ENCODE measurements at regions not wholly inside any gene's neighbourhood (a gene's known extent, or its start where the extent isn't known, plus 50 kb on each side); places are given as distances from the start of the nearest gene placed in this dataset.

DNA sequence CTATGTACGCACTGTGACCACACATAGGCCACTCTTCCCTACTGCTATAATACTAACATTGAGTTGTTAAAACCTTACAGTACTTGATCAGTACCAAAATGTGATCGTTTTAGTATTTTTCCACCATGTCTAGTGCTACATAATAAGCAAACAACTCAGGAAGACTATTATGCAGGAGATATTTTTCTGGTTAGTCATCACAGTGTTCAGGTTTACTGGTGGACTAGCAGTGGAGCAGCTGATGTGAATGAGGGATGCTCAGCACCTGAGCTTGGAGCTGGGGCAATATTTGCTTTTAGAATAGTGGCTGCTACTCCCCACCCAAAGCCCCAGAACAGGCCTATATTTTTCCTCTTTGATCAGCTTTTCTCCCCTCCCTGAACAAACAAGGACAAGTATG lies 513.1 kb downstream of the KCNH5 start:
- no peak overlapping the region for H4K91ac ChIP-seq (ENCODE audit: insufficient read length, low read depth, low read length)
- H4K8ac ChIP-seq (replicated peaks; ENCODE audit: insufficient read length, low read depth, low read length) = no peak overlapping the region
- H2BK120ac ChIP-seq (ENCODE audit: low read depth, low read length, poor library complexity, severe bottlenecking) = no peak overlapping the region
- H2BK15ac ChIP-seq (ENCODE audit: low read depth, low read length) = no peak overlapping the region
- Mint-ChIP-seq H3K4me1 (no peaks in the 10 kb centered on the region), H3K27ac (no peak overlapping the region), H3K9me3 (no peaks in the 10 kb centered on the region; a peak in 2 of 5 replicates), H3K27me3 (ENCODE audit: low read depth) (no peaks in the 10 kb centered on the region), H3K36me3 (ENCODE audit: insufficient read depth in 1 of 3, low read depth in 3 of 3) (no peaks in the 10 kb centered on the region), H3K4me3 (no peak overlapping the region)
- no peak overlapping the region for H4K5ac ChIP-seq (ENCODE audit: insufficient read length, low read depth, low read length)
- no peak overlapping the region for H3K56ac ChIP-seq (ENCODE audit: insufficient read length, low read depth, low read length)
- H3K9me3 ChIP-seq (ENCODE audit: control insufficient read depth, low read depth, low read length) = no peaks in the 10 kb centered on the region
- no peak overlapping the region for H3K27ac ChIP-seq (ENCODE audit: insufficient read length, low read depth, low read length)
- no peaks in the 10 kb centered on the region for H4K20me1 ChIP-seq (ENCODE audit: control insufficient read depth, insufficient read depth, insufficient read length)
- H3K9ac ChIP-seq (ENCODE audit: extremely low read depth, insufficient read length, low read length) = no peak overlapping the region
- no peak overlapping the region for H2BK20ac ChIP-seq (ENCODE audit: low read depth, low read length, poor library complexity, severe bottlenecking)
- no peaks in the 10 kb centered on the region for H3K27me3 ChIP-seq (ENCODE audit: insufficient read depth, low read length)
- H2BK12ac ChIP-seq (ENCODE audit: insufficient read length, low read depth, low read length) = no peak overlapping the region
- H3K4ac ChIP-seq (ENCODE audit: low read depth, low read length) = no peak overlapping the region
- no peaks in the 10 kb centered on the region for H3K79me1 ChIP-seq (ENCODE audit: insufficient read depth, low read depth, low read length, poor library complexity, severe bottlenecking)
- no peak overlapping the region for H3K23ac ChIP-seq (ENCODE audit: insufficient read length, low read depth, low read length)
- no peak overlapping the region for H3K4me2 ChIP-seq (ENCODE audit: insufficient read depth, insufficient read length, low read length)
- WGBS (ENCODE audit: extremely low coverage, insufficient read length, low lambda C conversion rate) = no CpG with 5 or more reads among the region's 2 CpGs
- no peaks in the 10 kb centered on the region for H3K23me2 ChIP-seq (ENCODE audit: insufficient read length, low read depth, low read length, poor library complexity, severe bottlenecking)
- no peaks in the 10 kb centered on the region for H3K79me2 ChIP-seq (ENCODE audit: insufficient read depth, low read length)
- no peak for DNase-seq
- no peak overlapping the region for H3T11ph ChIP-seq (ENCODE audit: low read length)
- H2BK5ac ChIP-seq (ENCODE audit: insufficient read length, low read length) = no peak overlapping the region
- TF ChIP-seq, protein P1, sequence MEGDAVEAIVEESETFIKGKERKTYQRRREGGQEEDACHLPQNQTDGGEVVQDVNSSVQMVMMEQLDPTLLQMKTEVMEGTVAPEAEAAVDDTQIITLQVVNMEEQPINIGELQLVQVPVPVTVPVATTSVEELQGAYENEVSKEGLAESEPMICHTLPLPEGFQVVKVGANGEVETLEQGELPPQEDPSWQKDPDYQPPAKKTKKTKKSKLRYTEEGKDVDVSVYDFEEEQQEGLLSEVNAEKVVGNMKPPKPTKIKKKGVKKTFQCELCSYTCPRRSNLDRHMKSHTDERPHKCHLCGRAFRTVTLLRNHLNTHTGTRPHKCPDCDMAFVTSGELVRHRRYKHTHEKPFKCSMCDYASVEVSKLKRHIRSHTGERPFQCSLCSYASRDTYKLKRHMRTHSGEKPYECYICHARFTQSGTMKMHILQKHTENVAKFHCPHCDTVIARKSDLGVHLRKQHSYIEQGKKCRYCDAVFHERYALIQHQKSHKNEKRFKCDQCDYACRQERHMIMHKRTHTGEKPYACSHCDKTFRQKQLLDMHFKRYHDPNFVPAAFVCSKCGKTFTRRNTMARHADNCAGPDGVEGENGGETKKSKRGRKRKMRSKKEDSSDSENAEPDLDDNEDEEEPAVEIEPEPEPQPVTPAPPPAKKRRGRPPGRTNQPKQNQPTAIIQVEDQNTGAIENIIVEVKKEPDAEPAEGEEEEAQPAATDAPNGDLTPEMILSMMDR (conservative IDR thresholded peaks at IDR 0.05) = no peak
- no peak overlapping the region for H2AFZ ChIP-seq (ENCODE audit: low read length)
- H3K4me1 ChIP-seq (ENCODE audit: insufficient read depth, low read length) = no peaks in the 10 kb centered on the region
- H2AK5ac ChIP-seq (ENCODE audit: insufficient read length, low read length) = no peak overlapping the region
- H3K14ac ChIP-seq (ENCODE audit: insufficient read depth, low read length) = no peak overlapping the region
- H3K18ac ChIP-seq (ENCODE audit: insufficient read length, low read depth, low read length) = no peak overlapping the region

All from H9 (cell line).